Activated naive CD4-positive, alpha-beta T cell treated with anti-CD3 and anti-CD28 coated beads, Interleukin-2, amount 10 ng/mL, durations not matched to agents 7 days and 5 days (primary cell): ENCODE measurements at regions not wholly inside any gene's neighbourhood (a gene's known extent, or its start where the extent isn't known, plus 50 kb on each side); places are given as distances from the start of the nearest gene placed in this dataset.
"Not testable (repeated sequence)": the region's sequence is repeated elsewhere in the genome, so short reads cannot be mapped to it uniquely, and the experiment has no call there.

Source experiments
- CTCF ChIA-PET: fragments of 350-600 bp; sonication (Branson Sonifier 250); formaldehyde crosslinking; loops from one replicate; lab custom pipeline; 2021; ENCODE audit warnings: antibody characterized with exemption; lab: Charles Lee
- DNase-seq: peaks from one replicate; pipeline ENCODE4 v3.0.0-alpha.2; 2020
- H3K27ac Mint-ChIP-seq: one replicate; pipeline ENCODE4 v1.8.0; 2021; ENCODE audit warnings: mild to moderate bottlenecking, moderate library complexity, mixed read lengths
- H3K27me3 Mint-ChIP-seq: one replicate; pipeline ENCODE4 v1.8.0; 2021; ENCODE audit warnings: mild to moderate bottlenecking, mixed read lengths
- H3K36me3 Mint-ChIP-seq: one replicate; pipeline ENCODE4 v1.8.0; 2021; ENCODE audit warnings: mixed read lengths
- H3K4me1 Mint-ChIP-seq: one replicate; pipeline ENCODE4 v1.8.0; 2021; ENCODE audit warnings: mixed read lengths
- H3K4me3 Mint-ChIP-seq: one replicate; pipeline ENCODE4 v1.8.0; 2021; ENCODE audit warnings: mild to moderate bottlenecking, moderate library complexity, mixed read lengths
- H3K9me3 Mint-ChIP-seq: one replicate; pipeline ENCODE4 v1.8.0; 2021; ENCODE audit warnings: mixed read lengths

DNA sequence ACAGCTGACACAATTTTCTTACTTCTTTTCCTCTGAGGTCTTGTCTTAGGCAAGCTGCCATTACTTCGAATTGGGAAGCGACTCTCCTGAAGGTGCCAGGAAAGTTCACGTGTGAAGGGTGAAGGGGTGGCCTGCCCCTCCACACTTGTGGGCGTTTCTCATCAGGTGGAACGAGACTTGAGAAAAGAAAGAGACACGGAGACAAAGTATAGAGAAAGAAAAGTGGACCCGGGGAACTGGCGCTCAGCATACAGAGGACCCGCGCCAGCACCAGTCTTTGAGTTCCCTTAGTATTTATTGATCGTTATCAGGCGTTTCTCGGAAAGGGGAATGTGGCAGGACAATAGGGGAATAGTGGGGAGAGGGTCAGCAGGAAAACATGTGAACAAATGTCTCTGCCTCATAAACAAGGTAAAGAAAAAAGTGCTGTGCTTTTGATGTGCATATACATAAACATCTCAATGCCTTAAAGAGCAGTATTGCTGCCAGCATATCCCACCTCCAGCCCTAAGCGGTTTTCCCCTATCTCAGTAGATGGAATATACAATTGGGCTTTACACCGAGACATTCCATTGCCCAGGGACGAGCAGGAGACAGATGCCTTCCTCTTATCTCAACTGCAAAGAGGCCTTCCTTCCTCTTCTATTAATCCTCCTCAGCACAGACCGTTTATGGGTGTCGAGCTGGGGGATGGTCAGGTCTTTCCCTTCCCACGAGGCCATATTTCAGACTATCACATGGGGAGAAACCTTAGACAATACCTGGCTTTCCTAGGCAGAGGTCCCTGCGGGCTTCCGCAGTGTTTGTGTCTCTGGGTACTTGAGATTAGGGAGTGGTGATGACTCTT is 367.0 kb upstream of the SGCG start:
- H3K36me3 Mint-ChIP-seq, H3K27me3 Mint-ChIP-seq, H3K4me1 Mint-ChIP-seq, H3K27ac Mint-ChIP-seq, DNase-seq, H3K9me3 Mint-ChIP-seq, H3K4me3 Mint-ChIP-seq, CTCF ChIA-PET: not testable (repeated sequence)

DNA sequence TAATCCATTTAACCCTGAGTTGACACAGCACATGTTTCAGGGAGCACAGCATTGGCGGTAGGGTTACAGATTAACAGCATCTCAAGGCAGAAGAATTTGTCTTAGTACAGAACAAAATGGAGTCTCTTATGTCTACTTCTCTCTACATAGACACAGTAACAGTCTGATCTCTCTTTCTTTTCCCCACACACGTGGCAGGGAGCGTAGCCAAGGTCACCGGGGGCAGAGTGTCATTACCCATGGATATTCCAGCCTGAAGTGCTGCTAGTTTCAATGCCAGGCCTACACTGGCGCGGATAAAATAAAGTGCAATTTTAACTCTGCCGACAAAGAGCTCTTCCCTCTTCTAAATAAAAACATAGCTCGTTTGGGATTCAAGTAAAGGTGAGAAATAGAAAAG is 366.3 kb upstream of the SGCG start:
- DNase-seq, H3K27me3 Mint-ChIP-seq, H3K4me1 Mint-ChIP-seq, CTCF ChIA-PET, H3K27ac Mint-ChIP-seq, H3K4me3 Mint-ChIP-seq, H3K36me3 Mint-ChIP-seq, H3K9me3 Mint-ChIP-seq: not testable (repeated sequence)

DNA sequence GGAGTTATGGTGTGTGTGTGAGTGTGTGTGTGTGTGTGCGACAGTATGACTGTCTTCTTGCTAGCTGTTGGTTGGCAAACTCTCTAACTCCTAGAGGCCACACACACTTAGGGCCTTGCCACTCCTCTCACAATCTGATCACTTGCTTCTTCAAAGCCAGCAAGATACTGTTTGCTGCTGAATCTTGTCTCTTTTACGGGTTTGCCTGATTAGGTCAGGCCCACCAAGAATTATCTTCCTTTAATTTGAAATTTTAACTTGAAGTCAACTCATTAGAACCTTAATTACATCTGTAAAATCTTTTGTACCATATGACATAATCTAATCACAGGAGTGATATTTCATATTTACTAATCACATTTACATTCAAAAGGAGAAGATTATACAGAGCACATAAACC is 359.2 kb upstream of the SGCG start:
- Mint-ChIP-seq H3K4me1 (no peaks in the 10 kb centered on the region), H3K27ac (no peak overlapping the region)

DNA sequence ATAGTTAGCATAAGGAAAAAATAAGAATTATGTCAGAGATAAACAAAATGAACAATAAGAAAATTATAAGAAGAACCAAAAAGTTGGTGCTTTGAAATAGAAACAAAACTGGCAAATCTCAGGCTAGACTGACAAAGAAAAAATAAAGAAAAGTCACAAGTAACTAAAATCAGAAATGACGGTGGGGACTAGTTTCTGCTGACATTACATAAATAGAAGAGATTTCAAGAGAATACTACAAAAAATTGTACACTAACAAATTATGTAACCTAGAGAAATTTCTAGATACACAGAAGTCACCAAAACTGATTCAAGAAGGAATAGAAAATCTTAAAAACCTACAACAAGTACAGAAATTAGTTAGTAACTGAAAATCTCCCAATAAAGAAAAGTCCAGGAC is 355.6 kb upstream of the SGCG start:
- Mint-ChIP-seq H3K9me3 (no peaks in the 10 kb centered on the region), H3K27me3 (no peaks in the 10 kb centered on the region), H3K27ac (no peak overlapping the region), H3K4me1 (no peaks in the 10 kb centered on the region), H3K4me3 (no peak overlapping the region), H3K36me3 (no peaks in the 10 kb centered on the region)
- CTCF ChIA-PET: interaction anchor here (0.9 to 1.3 kb wide), 2 partner anchors 37 to 195 kb away, joined by 3 read pairs; no protein-coding TSS in a partner anchor
- DNase-seq: no peak

More for the DNA sequence above, 359.2 kb upstream of the SGCG start:
- Mint-ChIP-seq H3K4me3 (no peak overlapping the region), H3K36me3 (no peaks in the 10 kb centered on the region), H3K27me3 (no peaks in the 10 kb centered on the region), H3K9me3 (no peaks in the 10 kb centered on the region)
- DNase-seq: no peak
- CTCF ChIA-PET: no interaction called here

DNA sequence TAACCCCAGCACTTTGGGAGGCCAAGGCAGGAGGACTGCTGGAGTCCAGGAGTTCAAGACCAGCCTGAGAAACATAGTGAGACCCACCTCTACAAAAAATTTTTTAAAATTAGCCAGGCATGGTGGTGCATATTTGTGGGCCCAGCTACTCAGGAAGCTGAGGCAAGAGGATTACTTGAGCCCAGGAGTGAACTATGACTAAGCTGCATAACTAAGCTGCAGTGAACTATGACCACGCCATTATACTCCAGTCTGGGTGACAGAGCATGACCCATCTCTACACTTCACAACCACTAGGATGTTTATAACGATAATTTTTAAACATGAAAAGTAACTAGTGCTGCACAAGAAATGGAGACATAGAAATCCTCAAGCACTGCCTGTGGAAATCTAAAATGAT is 352.7 kb upstream of the SGCG start:
- Mint-ChIP-seq H3K9me3 (no peaks in the 10 kb centered on the region), H3K27me3 (no peaks in the 10 kb centered on the region), H3K4me3 (no peak overlapping the region), H3K4me1 (no peaks in the 10 kb centered on the region), H3K27ac (no peak overlapping the region), H3K36me3 (no peaks in the 10 kb centered on the region)
- CTCF ChIA-PET: no interaction called here
- no peak for DNase-seq

DNA sequence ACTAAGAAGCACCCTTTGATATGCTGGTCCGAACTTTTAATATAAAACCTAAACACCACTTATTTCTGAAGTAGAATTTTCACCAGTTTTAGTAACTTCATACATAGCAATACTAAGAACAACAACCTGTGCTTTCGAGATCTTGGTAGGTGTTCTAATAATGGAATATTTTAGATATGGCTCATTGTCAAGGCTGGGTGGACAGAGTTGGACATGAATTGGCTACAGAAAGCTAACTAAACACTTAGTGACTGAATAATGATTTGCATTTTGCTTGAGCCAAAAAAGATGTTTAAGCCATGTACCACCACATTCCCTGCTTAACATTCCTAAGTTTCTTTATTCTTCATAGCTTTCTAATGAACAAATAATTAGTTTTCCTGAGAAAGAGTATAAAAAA is 344.3 kb upstream of the SGCG start:
- Mint-ChIP-seq H3K27me3 (peaks cover 4% of the 10 kb centered on the region), H3K4me3 (no peak overlapping the region), H3K27ac (no peak overlapping the region), H3K4me1 (no peaks in the 10 kb centered on the region), H3K9me3 (no peaks in the 10 kb centered on the region), H3K36me3 (no peaks in the 10 kb centered on the region)
- CTCF ChIA-PET: no interaction called here
- DNase-seq: no peak

DNA sequence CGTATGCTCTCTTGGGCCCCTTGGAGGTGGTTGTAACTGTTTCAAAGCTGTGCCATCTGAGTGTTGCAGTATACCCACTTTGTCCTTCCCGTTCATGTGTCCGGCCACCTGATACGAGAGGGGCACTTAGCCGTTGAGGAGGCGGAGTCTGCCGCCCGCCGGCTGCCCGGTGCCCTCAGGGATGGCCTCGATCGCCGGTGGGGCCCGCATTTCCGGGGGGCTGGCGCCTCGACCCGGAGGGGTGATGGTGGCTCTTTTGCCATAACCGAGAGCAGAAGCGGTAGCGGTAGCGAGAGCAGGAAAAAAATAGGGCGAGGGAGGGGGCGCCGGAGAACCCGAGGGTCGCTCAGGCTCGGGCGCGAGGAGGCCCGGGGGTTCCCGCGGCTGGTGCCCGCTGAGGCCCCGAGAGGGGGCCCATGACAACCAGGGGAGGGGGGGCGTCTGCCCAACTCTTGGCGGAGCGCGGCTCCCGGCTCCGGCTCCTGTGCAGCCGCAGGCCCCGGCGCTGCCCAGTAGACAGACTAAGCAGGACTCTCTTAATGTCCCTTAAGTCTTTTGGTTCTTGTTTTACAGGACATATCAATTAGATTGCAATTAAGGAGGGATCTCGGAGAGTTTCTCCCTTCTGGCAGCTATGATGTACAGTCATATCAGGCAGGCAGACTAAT is 342.7 kb upstream of the SGCG start:
- CTCF ChIA-PET: no interaction called here

DNA sequence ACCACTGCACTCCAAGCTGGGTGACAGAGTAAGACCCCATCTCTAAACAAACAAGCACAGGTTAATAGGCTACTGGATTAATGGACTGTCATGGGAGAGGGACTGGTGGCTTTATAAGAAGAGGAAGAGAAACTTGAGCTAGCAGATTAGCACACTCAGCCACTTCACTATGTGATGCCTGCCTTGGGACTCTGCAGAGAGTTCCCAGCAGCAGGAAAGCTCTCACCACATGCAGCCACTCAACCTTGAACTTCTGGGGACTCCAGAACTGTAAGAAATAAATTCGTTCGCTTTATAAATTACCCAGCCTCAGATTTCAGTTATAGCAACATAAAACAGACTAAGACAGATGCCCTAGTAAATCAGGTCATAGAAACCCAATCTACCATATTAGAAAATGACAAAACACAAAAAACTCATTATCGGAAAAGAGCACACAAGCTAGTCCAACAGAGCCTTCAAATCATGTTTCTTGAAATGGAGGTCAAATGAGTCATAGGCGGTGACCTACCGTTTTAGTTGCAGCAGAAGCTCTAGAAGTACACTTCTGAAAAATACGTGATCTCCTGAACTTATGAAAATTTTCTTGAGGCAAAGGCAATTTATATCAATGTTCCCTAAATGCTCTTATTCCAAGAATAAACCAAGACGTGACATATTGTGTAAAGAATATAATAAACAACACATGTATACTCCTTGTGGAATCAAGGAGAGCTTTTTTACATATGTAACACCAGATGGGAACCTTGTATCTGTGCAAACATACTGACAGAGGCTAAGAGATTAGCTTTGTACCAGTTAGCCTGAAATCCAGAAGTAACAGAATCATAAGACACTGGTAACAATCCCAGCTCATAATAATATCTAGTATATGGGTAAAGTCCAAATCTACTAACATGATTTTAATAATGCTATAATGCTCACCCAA is 340.9 kb upstream of the SGCG start:
- Mint-ChIP-seq H3K9me3 (no peaks in the 10 kb centered on the region), H3K27ac (no peak overlapping the region), H3K36me3 (no peaks in the 10 kb centered on the region), H3K4me3 (no peak overlapping the region), H3K4me1 (no peaks in the 10 kb centered on the region), H3K27me3 (peaks cover 4% of the 10 kb centered on the region)
- DNase-seq: no peak
- CTCF ChIA-PET: no interaction called here

More for the DNA sequence above, 342.7 kb upstream of the SGCG start:
- peaks cover 4% of the 10 kb centered on the region for H3K27me3 Mint-ChIP-seq
- no peaks in the 10 kb centered on the region for H3K9me3 Mint-ChIP-seq
- no peak overlapping the region for H3K27ac Mint-ChIP-seq
- H3K36me3 Mint-ChIP-seq: no peaks in the 10 kb centered on the region
- H3K4me3 Mint-ChIP-seq: no peak overlapping the region
- no peak for DNase-seq
- no peaks in the 10 kb centered on the region for H3K4me1 Mint-ChIP-seq

DNA sequence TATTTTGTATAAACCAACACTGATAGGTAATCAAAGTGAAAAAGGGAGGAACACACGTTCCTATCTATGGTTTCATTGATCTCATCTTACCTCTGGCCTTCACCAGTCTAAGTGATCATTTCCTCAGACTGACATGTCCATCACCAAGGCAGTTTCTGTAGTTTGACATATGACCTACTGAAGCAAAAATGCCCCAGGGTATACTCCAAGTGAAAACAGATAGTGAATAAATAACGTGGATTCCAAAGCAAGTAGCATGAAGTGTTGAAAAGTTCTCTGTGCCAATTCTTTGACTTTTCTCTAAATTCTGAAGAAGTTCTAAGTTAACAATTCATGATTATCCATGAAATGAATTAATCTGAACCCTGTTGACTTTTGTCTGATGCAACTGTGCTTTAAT is 334.2 kb upstream of the SGCG start:
- no peaks in the 10 kb centered on the region for H3K27me3 Mint-ChIP-seq
- H3K4me1 Mint-ChIP-seq: no peaks in the 10 kb centered on the region
- no peak for DNase-seq
- no peaks in the 10 kb centered on the region for H3K9me3 Mint-ChIP-seq
- H3K27ac Mint-ChIP-seq: no peak overlapping the region
- no peak overlapping the region for H3K4me3 Mint-ChIP-seq
- CTCF ChIA-PET: no interaction called here
- H3K36me3 Mint-ChIP-seq: no peaks in the 10 kb centered on the region

DNA sequence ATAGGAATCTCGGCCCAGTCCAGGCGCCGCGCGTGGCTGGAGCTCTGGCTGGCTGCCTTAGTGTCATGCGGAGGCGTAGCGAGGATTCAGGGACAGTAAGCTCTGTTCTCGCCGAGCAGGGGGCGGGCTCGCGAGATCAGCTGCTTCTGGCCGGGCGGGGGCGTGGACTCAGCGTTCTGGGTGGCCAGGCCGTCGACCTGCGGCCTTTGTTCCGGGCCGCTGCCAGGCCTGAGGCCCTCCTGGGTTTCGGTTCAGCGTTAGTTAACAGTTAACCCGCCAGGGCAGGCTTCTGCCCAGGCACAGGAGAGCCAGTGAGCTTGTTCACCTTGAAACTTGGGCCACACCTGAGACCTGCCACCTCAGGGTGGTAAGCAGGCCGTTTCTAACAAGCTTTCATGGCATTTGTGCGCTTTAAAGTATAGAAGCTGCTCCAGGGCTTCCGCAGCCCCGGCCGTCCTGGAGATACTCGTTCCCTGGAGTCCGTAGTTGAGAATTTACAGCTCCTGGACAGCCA is 332.2 kb upstream of the SGCG start:
- Mint-ChIP-seq H3K36me3 (no peaks in the 10 kb centered on the region), H3K27me3 (no peaks in the 10 kb centered on the region), H3K4me1 (no peaks in the 10 kb centered on the region), H3K27ac (no peak overlapping the region), H3K9me3 (no peaks in the 10 kb centered on the region), H3K4me3 (no peak overlapping the region)
- CTCF ChIA-PET: no interaction called here
- DNase-seq: no peak

DNA sequence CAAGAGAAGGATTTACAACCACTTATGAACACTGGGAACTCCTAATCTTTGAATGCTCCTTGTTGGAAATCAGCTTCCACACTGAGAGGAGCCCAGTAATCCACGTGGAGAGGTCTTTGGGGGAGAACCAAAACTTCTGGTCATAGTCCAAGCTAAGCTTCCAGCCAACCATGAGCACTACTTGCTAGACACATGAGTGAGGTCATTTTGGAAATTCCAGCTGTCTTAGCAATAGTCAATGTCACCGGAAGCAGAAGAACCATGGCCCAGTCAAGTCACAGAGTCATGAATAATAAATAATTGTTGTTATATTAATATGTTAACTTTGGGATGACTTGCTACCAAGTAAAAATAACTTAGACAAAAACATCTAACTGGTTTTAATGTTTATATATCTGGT is 324.9 kb upstream of the SGCG start:
- Mint-ChIP-seq H3K36me3 (no peaks in the 10 kb centered on the region), H3K9me3 (no peaks in the 10 kb centered on the region), H3K4me1 (no peaks in the 10 kb centered on the region), H3K4me3 (no peak overlapping the region), H3K27ac (no peak overlapping the region), H3K27me3 (no peaks in the 10 kb centered on the region)
- DNase-seq: no peak
- CTCF ChIA-PET: no interaction called here

DNA sequence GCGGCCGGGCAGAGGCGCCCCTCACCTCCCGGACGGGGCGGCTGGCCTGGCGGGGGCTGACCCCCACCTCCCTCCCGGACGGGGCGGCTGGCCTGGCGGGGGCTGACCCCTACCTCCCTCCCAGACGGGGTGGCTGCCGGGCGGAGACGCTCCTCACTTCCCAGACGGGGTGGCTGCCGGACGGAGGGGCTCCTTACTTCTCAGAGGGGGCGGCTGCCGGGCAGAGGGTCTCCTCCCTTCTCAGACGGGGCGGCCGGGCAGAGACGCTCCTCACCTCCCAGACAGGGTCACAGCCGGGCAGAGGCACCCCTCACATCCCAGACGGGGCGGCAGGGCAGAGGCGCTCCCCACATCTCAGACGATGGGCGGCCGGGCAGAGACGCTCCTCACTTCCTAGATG is 321.8 kb upstream of the SGCG start:
- CTCF ChIA-PET, H3K9me3 Mint-ChIP-seq, H3K27me3 Mint-ChIP-seq, H3K4me3 Mint-ChIP-seq, H3K4me1 Mint-ChIP-seq, DNase-seq, H3K27ac Mint-ChIP-seq, H3K36me3 Mint-ChIP-seq: not testable (repeated sequence)

DNA sequence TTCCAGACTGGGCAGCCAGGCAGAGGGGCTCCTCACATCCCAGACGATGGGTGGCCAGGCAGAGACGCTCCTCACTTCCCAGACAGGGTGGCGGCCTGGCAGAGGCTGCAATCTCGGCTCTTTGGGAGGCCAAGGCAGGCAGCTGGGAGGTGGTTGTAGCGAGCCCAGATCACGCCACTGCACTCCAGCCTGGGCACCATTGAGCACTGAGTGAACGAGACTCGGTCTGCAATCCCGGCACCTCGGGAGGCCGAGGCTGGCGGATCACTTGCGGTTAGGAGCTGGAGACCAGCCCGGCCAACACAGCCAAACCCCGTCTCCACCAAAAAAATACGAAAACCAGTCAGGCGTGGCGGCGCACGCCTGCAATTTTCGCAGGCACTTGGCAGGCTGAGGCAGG is 321.4 kb upstream of the SGCG start:
- H3K27me3 Mint-ChIP-seq, CTCF ChIA-PET, DNase-seq, H3K4me1 Mint-ChIP-seq, H3K36me3 Mint-ChIP-seq, H3K9me3 Mint-ChIP-seq, H3K27ac Mint-ChIP-seq, H3K4me3 Mint-ChIP-seq: not testable (repeated sequence)

DNA sequence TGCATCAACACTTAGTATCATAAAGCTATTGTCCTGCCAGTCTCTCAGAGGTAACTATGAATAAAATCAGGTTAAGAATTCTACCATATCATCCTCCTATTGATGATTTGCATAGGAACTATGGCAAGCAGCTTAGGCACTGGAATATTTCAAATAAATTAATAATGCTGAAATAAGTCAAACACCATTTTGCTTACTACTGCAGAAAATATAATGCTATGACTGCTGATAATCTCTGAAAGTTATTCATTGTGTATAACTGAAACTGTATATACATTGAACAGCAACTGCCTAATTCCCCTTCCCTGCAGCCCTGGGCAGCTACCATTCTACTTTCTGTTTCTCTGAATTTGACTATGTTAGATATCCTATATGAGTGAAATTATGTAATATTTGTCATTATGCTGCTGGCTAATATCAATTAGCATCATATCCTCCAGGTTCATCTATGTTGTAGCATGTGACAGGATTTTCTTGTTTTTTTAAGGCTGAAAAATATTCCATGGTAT is 318.8 kb upstream of the SGCG start:
- CTCF ChIA-PET: interaction anchor here (0.8 kb wide), 1 partner anchor 37 kb away, joined by 3 read pairs; no protein-coding TSS in a partner anchor
- no peak for DNase-seq
- Mint-ChIP-seq H3K36me3 (no peaks in the 10 kb centered on the region), H3K4me3 (no peak overlapping the region), H3K27me3 (no peaks in the 10 kb centered on the region), H3K27ac (no peak overlapping the region), H3K9me3 (no peaks in the 10 kb centered on the region), H3K4me1 (no peaks in the 10 kb centered on the region)
